Heart right ventricle (tissue), 16 donors: ENCODE measurements at regions not wholly inside any gene's neighbourhood (a gene's known extent, or its start where the extent isn't known, plus 50 kb on each side); places are given as distances from the start of the nearest gene placed in this dataset.

Experiments
- ATAC-seq, 8 donors: fragments of 200-7000 bp; cut with Tn5 transposase; one replicate each; pipeline ENCODE4 v1.9.1; 2020; ENCODE audit warnings: mild to moderate bottlenecking in 8 of 8, moderate library complexity in 8 of 8, moderate number of reproducible peaks in 1 of 8
- DNase-seq, 2 donors: peaks; one replicate each; pipeline ENCODE4 v3.0.0-alpha.2; 2020
- H3K27ac ChIP-seq, 10 donors: fragments of 200-600 bp; sonication (generic) in 2 of 10; one replicate each; pipeline versions ENCODE4 v1.5.0 to v1.8.0; 2020 to 2022; ENCODE audit warnings: mild to moderate bottlenecking in 3 of 10
- H3K27me3 ChIP-seq, 7 donors: fragments of 200-600 bp; one replicate each; pipeline ENCODE4 v1.8.0; 2021 to 2022; ENCODE audit warnings: mild to moderate bottlenecking in 2 of 7
- H3K36me3 ChIP-seq, 9 donors: fragments of 200-600 bp; sonication (generic) in 1 of 9; one replicate each; pipeline versions ENCODE4 v1.5.0 to v1.8.0; 2020 to 2022; ENCODE audit warnings: mild to moderate bottlenecking in 2 of 9
- H3K4me1 ChIP-seq, 9 donors: fragments of 200-600 bp; sonication (generic) in 1 of 9; one replicate each; pipeline versions ENCODE4 v1.5.0 to v1.8.0; 2020 to 2022; ENCODE audit warnings: mild to moderate bottlenecking in 4 of 9
- H3K4me3 ChIP-seq, 10 donors: fragments of 200-600 bp; sonication (generic) in 2 of 10; one replicate each; pipeline versions ENCODE4 v1.5.0 to v1.8.0; 2020 to 2022; ENCODE audit warnings: mild to moderate bottlenecking in 7 of 10, moderate library complexity in 2 of 10
- H3K9me3 ChIP-seq, 11 donors: fragments of 200-600 bp in 10 of 11; sonication (generic) in 2 of 11; one replicate each; pipeline versions ENCODE4 v1.5.0 to v1.8.0; 2013 to 2022; ENCODE audit warnings: mild to moderate bottlenecking in 2 of 11, control low read depth in 1 of 11, moderate library complexity in 1 of 11
- WGBS, 2 donors: extraction: QIAGEN DNeasy Blood & Tissue Kit; methylation state at CpG; one replicate each; pipeline ENCODE4 v1.1.7; 2013; ENCODE audit warnings: inconsistent platforms in 1 of 2; 5-methylcytosine and 5-hydroxymethylcytosine counted together
- intact Hi-C, 10 donors: fragments of 100-400 bp; cut with DNase I; formaldehyde crosslinking; loops; one replicate each; pipeline versions ENCODE4 v1.11.1 to v1.14.2; 2022
- TF ChIP-seq, protein P1 (sequence below), 9 donors: fragments of 200-600 bp; sonication (generic) in 2 of 9; IDR thresholded peaks; one replicate each; pipeline versions ENCODE4 v1.5.0 to v1.8.0; 2021 to 2022; ENCODE audit warnings: antibody characterized with exemption in 9 of 9, mild to moderate bottlenecking in 5 of 9, moderate library complexity in 1 of 9
- donor health status: Arrhythmogenic right ventricular cardiomyopathy.
- donor health status: ischemic (EF 13 %, LVEDD 7.1; RV severe dilation, severe dysfunction).
- donor health status: healthy with polysubstance abuse.
- donor health status: DM: no; HTN: yes; CAD: no.
- donor health status: DM: no; HTN: no; CAD: no.
- donor health status: ischemic (EF 25% LVEDD 6.9; RV normal size, moderate dysfunction).
- donor health status: ischemic (EF 25% LVEDD 5.7; RV mildly dilated, moderate dysfunction).
- donor health status: healthy.
- donor health status: DM: yes; HTN: yes; CAD: no.
- donor health status: Ischemic cardiomyopathy.
- donor health status: ischemic (EF 35%, LVEDD 5.7; RV mildly dilated, moderate dysfunction).
- donor health status: nonischemic (EF 11% LVEDD 7.7; RV severe dilation, severe dysfunction).
- donor health status: DM: yes; HTN: yes; CAD: no.
- donor health status: PGD.
- donor health status: ischemic (EF 29% LVEDD 5.4; RV normal size, mild dysfunction).
- donor health status: nonischemic (EF 23%, LVEDD 6.1; RV moderate dilation, normal function).

DNA sequence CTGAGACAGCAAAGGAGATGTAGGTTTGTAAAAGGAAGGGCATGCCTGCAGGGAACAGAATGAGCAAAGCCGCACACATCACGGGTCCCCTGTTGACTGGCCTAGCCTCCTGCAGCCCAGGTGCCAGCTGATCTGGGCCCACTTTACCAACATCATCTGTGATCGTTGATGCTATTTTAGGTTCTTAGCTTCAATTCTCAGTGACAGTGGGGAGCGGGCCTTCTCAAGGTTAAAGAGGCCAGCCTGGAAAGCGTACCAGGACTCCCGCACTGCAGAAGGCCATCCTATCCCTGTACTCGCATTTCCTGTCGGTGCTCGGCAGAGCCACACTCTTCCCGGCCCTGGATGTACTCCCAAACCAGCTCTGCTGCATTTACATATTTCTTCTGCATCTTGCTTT is 213.5 kb upstream of the IRX1 start:
- no peak overlapping the region for H3K4me3 ChIP-seq
- WGBS, 2 donors, result 87 to 90% methylated on average over 10 of the region's 10 CpGs

DNA sequence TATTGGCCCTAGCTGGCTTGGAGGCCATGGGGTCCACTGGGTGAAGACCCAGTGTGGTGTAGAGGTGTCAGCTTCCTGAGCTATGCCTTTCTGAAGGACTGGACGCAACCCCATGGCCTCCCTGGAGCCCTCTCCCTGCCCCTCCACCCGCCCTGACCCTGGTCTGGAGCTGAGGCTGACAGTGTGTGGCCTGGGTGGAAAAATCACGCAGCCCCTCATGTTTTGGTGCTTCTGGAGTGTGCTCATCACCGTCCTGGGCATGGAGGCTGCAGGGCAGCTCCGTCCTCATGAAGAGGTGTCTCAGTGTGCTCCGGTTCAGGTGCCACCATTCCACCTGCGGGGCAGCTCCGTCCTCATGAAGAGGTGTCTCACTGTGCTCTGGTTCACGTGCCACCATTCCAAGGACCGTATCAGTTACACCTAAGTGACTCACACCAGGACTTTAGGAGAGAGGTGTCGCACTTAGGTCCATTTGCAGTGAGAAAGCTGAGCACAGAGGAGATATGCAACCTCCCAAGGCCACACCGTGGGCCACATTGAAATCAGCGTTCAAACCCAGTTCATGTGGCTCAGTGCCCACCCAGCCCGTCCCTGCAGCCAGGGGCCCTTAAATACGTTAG is 214.3 kb upstream of the IRX1 start:
- TF ChIP-seq, protein P1, sequence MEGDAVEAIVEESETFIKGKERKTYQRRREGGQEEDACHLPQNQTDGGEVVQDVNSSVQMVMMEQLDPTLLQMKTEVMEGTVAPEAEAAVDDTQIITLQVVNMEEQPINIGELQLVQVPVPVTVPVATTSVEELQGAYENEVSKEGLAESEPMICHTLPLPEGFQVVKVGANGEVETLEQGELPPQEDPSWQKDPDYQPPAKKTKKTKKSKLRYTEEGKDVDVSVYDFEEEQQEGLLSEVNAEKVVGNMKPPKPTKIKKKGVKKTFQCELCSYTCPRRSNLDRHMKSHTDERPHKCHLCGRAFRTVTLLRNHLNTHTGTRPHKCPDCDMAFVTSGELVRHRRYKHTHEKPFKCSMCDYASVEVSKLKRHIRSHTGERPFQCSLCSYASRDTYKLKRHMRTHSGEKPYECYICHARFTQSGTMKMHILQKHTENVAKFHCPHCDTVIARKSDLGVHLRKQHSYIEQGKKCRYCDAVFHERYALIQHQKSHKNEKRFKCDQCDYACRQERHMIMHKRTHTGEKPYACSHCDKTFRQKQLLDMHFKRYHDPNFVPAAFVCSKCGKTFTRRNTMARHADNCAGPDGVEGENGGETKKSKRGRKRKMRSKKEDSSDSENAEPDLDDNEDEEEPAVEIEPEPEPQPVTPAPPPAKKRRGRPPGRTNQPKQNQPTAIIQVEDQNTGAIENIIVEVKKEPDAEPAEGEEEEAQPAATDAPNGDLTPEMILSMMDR (IDR thresholded peaks at IDR 0.05), result no peak
- Histone ChIP-seq H3K4me3 (no peak overlapping the region), H3K36me3 (no peaks in the 10 kb centered on the region), H3K4me1 (no peaks in the 10 kb centered on the region), H3K9me3 (no peaks in the 10 kb centered on the region), H3K27ac (no peak overlapping the region), H3K27me3 (peaks cover 0 to 3% (median 0%) of the 10 kb centered on the region in 7 donors)
- intact Hi-C loops, result no loop called here
- 84 to 85% methylated on average over 15 of the region's 15 CpGs for WGBS, 2 donors
- no peak for DNase-seq
- ATAC-seq, result no peak

More for the DNA sequence above, 213.5 kb upstream of the IRX1 start:
- intact Hi-C loops, result no loop called here
- H3K4me1 ChIP-seq, result no peaks in the 10 kb centered on the region
- no peak for ATAC-seq
- H3K9me3 ChIP-seq, result no peaks in the 10 kb centered on the region
- H3K36me3 ChIP-seq, result no peaks in the 10 kb centered on the region
- no peak overlapping the region for H3K27ac ChIP-seq
- DNase-seq, result no peak
- H3K27me3 ChIP-seq, result peaks cover 0 to 3% (median 0%) of the 10 kb centered on the region in 7 donors
- TF ChIP-seq, protein P1 (IDR thresholded peaks at IDR 0.05), result no peak

DNA sequence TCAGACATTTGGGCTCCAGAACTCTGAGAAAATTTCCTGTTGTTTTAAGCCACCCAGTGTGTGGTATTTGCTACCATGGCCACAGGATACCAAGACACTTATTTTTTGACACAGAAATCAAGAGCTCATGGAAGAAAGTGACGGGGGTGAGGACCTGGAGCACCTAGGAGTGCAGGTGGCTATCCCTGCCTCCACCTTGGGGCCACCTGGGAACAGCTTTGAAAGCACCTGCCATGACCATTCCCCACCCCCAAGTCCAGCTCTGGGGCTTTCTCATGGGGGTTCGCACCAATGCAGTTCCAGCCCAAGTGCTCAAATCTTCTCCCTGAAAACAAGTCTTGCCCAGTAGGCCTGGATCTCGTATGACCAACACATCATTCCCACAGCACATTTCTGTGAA is 214.9 kb upstream of the IRX1 start:
- Histone ChIP-seq H3K36me3 (no peaks in the 10 kb centered on the region), H3K9me3 (no peaks in the 10 kb centered on the region), H3K4me1 (no peaks in the 10 kb centered on the region), H3K27ac (no peak overlapping the region), H3K4me3 (no peak overlapping the region), H3K27me3 (peaks cover 0 to 3% (median 0%) of the 10 kb centered on the region in 7 donors)
- TF ChIP-seq, protein P1 (IDR thresholded peaks at IDR 0.05), result no peak
- intact Hi-C loops, result no loop called here
- 79 to 91% methylated on average over 3 of the region's 3 CpGs for WGBS, 2 donors
- DNase-seq (no peak), ATAC-seq (no peak)

DNA sequence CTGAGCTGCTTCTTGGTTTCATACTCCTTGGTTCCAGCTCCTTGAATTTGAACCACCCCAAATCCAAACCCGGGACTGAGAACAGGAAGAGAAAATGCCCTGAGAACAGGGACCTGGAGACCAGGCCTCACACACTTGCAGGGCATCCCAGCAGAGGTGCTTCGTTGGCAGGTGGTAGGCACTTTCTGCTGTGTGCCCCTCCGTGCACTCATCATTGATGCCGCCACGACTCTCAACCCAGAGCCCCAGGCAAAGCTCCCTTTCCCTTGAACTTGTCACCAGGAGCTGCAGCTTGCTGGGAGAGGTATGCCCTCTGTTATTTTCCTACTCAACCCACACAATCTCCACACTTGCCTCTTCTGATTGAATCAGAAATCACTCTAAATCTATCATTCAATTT is 217.8 kb upstream of the IRX1 start:
- TF ChIP-seq, protein P1 (IDR thresholded peaks at IDR 0.05), result no peak
- ATAC-seq (no peak), DNase-seq (no peak)
- WGBS, 2 donors, result 82 to 90% methylated on average over 5 of the region's 5 CpGs
- Histone ChIP-seq H3K27ac (no peak overlapping the region), H3K9me3 (peaks cover 0 to 23% (median 8%) of the 10 kb centered on the region in 11 donors), H3K27me3 (peaks cover 0 to 3% (median 0%) of the 10 kb centered on the region in 7 donors), H3K4me1 (no peaks in the 10 kb centered on the region), H3K4me3 (no peak overlapping the region), H3K36me3 (no peaks in the 10 kb centered on the region)
- intact Hi-C loops, result no loop called here
